ENCODE measurements at regions not wholly inside any gene's neighbourhood (a gene's known extent, or its start where the extent isn't known, plus 50 kb on each side); places are given as distances from the start of the nearest gene placed in this dataset.

DNA sequence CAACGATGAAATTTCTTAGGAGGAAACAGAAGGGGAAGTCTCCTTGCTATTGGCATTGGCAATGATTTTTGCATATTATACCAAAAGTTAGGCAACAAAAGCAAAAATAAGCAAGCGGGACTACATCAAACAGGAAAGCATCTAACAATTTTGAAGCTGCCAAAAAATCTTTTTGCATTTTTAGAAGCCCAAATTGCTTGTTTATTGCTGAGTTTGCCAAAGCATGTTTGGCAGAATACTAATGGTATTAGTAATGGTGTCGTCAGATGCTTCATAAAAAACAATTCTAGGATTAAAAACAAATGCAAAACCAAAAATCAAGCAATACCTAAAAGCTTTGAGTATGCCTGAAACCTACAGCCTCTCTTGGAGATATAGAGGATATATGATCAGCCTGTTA is 80.0 kb downstream of the GALR1 start:
- DNase-seq = no peak
- Histone ChIP-seq H3K4me3 (no peak overlapping the region), H3K36me3 (ENCODE audit: low read depth, missing control alignments) (no peaks in the 10 kb centered on the region), H3K27me3 (no peaks in the 10 kb centered on the region), H3K4me1 (no peaks in the 10 kb centered on the region), H3K9me3 (no peaks in the 10 kb centered on the region), H3K27ac (no peak overlapping the region)
- 48 to 63% methylated on average over 3 of the region's 3 CpGs for WGBS, 2 donors
- no peak for TF ChIP-seq POLR2A (IDR thresholded peaks at IDR 0.05)
- TF ChIP-seq, protein P1, sequence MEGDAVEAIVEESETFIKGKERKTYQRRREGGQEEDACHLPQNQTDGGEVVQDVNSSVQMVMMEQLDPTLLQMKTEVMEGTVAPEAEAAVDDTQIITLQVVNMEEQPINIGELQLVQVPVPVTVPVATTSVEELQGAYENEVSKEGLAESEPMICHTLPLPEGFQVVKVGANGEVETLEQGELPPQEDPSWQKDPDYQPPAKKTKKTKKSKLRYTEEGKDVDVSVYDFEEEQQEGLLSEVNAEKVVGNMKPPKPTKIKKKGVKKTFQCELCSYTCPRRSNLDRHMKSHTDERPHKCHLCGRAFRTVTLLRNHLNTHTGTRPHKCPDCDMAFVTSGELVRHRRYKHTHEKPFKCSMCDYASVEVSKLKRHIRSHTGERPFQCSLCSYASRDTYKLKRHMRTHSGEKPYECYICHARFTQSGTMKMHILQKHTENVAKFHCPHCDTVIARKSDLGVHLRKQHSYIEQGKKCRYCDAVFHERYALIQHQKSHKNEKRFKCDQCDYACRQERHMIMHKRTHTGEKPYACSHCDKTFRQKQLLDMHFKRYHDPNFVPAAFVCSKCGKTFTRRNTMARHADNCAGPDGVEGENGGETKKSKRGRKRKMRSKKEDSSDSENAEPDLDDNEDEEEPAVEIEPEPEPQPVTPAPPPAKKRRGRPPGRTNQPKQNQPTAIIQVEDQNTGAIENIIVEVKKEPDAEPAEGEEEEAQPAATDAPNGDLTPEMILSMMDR (IDR thresholded peaks at IDR 0.05) = no peak
- intact Hi-C loops (cut with DNase I; ENCODE audit: low total_unique reads) = no loop called here

DNA sequence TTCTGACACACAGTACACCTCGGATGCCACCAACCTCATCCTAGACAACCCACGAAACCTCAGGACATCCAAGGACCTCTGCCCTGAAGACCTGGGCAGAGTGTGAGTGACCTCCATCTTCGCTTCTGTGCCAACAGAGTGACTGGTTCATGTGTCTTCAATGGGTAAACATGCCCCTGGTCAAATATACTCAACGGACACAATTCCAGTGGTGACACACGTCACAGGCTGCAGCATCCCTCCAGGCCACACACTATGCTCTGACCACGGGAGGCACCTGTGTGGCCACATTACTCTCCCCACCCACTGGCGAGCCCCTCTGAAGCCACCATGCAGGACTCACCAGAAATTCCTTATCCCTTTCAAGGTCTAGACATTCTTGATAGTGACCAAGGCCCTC is 85.2 kb downstream of the GALR1 start:
- H3K27ac ChIP-seq = no peak overlapping the region
- intact Hi-C loops (cut with DNase I; ENCODE audit: low total_unique reads) = no loop called here
- WGBS, 2 donors = 64 to 77% methylated on average over 7 of the region's 7 CpGs
- no peaks in the 10 kb centered on the region for H3K36me3 ChIP-seq (ENCODE audit: low read depth, missing control alignments)
- no peak overlapping the region for H3K4me3 ChIP-seq
- no peak for TF ChIP-seq POLR2A (IDR thresholded peaks at IDR 0.05)
- TF ChIP-seq, protein P1 (IDR thresholded peaks at IDR 0.05) = no peak
- H3K9me3 ChIP-seq = no peaks in the 10 kb centered on the region
- no peaks in the 10 kb centered on the region for H3K4me1 ChIP-seq
- no peak for DNase-seq
- no peaks in the 10 kb centered on the region for H3K27me3 ChIP-seq

DNA sequence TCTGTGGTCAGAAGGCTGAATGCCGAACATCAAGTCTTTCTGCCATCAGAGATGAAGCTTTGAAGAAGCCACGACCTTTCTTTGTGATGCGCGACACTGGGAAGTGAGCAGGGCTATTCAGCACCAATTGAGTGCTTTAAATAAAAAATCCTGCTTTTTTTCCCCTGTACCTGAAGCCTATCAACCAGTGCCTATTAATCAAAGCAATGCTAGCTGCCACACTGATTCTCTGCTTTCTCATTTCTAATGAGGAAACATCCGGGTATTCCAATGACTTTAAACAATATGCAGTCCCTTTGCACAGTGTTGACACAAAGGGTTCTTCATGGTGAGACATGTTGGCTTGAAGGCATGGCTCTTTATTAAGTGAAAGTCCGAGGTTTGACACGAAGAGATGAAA is 88.0 kb downstream of the GALR1 start:
- Histone ChIP-seq H3K4me1 (no peaks in the 10 kb centered on the region), H3K27ac (no peak overlapping the region), H3K4me3 (no peak overlapping the region), H3K36me3 (ENCODE audit: low read depth, missing control alignments) (no peaks in the 10 kb centered on the region), H3K27me3 (no peaks in the 10 kb centered on the region), H3K9me3 (no peaks in the 10 kb centered on the region)
- intact Hi-C loops (cut with DNase I; ENCODE audit: low total_unique reads) = no loop called here
- 71 to 74% methylated on average over 7 of the region's 7 CpGs for WGBS, 2 donors
- no peak for DNase-seq
- TF ChIP-seq POLR2A (IDR thresholded peaks at IDR 0.05) = no peak
- TF ChIP-seq, protein P1 (IDR thresholded peaks at IDR 0.05) = no peak

DNA sequence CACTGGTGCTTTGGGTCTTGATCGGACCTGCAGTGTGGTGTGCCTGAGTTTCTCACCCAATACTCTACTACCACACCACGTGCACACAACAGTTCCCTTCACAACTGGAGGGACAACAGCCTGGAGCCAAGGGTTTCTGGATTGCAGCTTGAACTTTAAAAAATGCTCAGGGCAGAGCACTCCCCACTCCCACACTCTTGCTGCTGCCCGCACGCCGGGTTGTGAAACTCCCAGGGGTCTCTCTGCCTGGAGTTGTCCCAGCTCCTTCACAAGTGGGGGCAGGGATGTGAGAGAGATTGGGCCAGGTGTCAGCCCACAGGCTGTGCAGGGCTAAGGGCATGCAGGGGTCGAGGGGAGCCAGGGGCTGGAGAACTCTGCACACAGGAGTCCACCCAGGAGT is 89.4 kb downstream of the GALR1 start:
- Histone ChIP-seq H3K36me3 (ENCODE audit: low read depth, missing control alignments) (no peaks in the 10 kb centered on the region), H3K4me1 (no peaks in the 10 kb centered on the region), H3K9me3 (no peaks in the 10 kb centered on the region), H3K4me3 (no peak overlapping the region), H3K27ac (no peak overlapping the region), H3K27me3 (no peaks in the 10 kb centered on the region)
- DNase-seq = no peak
- intact Hi-C loops (cut with DNase I; ENCODE audit: low total_unique reads) = no loop called here
- 55 to 59% methylated on average over 5 to 6 of the region's 6 CpGs for WGBS, 2 donors
- TF ChIP-seq POLR2A (IDR thresholded peaks at IDR 0.05) = no peak

DNA sequence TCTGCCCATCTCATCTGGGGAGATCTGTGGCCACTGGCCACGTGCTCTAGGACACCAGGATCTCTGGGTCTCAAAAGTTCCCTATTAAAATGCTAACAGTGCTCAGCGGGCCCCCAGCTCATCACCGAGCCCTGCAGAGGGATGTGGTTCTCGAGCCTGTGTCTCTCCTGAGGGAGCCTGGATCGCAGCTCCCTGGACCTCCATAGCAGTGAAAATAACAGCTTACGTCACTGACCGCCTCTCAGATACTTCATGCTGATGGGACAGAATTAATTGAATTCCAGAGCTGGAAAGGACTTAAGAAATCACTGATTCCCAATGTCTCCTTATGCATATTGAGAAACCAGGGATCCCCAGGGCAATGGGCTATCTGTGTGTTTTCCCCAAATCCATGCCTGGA is 90.0 kb downstream of the GALR1 start:
- no peak overlapping the region for H3K27ac ChIP-seq
- H3K27me3 ChIP-seq = no peaks in the 10 kb centered on the region
- no peaks in the 10 kb centered on the region for H3K4me1 ChIP-seq
- no peak overlapping the region for H3K4me3 ChIP-seq
- H3K9me3 ChIP-seq = no peaks in the 10 kb centered on the region
- no peaks in the 10 kb centered on the region for H3K36me3 ChIP-seq (ENCODE audit: low read depth, missing control alignments)
- DNase-seq = no peak
- intact Hi-C loops (cut with DNase I; ENCODE audit: low total_unique reads) = no loop called here
- TF ChIP-seq, protein P1 (IDR thresholded peaks at IDR 0.05) = no peak
- no peak for TF ChIP-seq POLR2A (IDR thresholded peaks at IDR 0.05)
- 80 to 97% methylated on average over 1 to 7 of the region's 7 CpGs for WGBS, 2 donors
